GM19452 (cell line): ENCODE measurements at regions not wholly inside any gene's neighbourhood (a gene's known extent, or its start where the extent isn't known, plus 50 kb on each side); places are given as distances from the start of the nearest gene placed in this dataset.

Experiments
- ATAC-seq: cut with Tn5 transposase; IDR thresholded peaks from one replicate; pipeline ENCODE4 v1.9.1; 2021; ENCODE audit not compliant: unreplicated experiment

DNA sequence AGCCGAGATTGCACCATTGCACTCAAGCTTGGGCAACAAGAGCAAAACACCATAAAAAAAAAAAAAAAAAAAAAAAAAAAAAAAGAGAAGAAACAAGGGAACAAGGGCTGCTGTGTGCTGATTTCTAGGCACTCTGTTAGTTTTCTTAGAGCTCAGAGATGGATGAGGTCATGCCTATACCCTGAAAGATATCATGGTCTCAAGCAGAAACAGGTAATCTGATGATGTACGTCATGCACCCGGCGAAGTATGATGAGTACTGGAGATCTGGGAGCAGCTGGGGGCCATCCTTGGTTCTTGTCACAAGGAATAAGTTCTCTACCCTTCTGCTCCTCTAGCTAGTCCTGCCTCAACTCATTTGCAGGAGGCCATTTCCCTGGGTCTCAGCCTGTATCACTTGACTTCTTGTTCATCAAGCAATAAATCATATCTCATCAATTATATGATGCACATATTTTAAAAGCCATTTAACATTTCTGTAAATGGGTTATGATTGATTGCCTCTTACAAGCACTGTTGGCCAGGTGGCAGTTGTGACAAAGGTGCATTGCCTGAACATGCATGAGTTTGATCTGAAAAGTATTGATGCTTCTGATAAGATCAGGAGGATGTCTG is 517.2 kb downstream of the DHX35 start:
- no peak for ATAC-seq

- no peak for ATAC-seq
These were observed 512.7 kb downstream of the DHX35 start for GRCh38 chr20:39474879-39475278.

- ATAC-seq = no peak
These were observed 511.4 kb downstream of the DHX35 start for GRCh38 chr20:39473536-39473935.

- no peak for ATAC-seq
These were observed 506.6 kb downstream of the DHX35 start for GRCh38 chr20:39468703-39469102.

DNA sequence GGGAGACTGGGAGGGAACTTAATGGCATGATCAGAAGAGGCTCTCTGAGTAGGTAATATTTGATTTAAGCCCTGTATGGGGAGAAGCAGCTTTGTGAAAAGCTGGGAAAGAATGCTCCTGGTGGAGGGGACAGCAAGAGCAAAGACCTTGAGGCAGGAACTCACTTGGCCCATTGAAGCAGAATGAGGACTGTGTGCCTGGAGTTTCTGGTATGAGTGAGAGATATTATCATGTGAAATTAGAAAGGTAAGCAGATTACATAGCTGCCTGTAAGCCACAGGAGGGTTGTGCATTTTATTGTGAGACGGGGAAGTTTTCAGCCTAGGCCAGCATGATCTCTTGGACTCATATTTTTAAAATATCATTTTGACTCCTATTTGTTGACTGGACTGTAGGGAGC is 502.1 kb downstream of the DHX35 start:
- ATAC-seq = no peak

GRCh38 chr20:39462416-39462945 is 500.3 kb downstream of the DHX35 start:
- no peak for ATAC-seq

DNA sequence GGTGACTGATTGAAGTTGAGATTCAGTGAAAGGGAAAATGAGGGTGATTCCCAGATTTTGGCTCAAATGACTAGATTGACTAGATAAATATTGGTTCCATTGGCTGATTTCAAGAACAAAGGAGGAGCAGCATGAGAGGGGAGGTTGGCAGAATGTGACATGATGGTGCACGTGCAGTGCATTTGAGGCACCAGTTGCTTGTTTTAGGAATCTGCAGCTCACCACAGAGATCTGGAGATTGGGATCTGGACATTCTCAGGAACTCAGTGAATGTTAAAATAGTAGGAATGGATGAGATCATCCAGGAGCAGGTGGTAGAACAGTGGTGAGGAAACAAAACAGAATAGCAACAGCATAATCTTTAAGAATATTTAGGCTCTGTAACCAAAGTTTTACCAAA is 496.3 kb downstream of the DHX35 start:
- ATAC-seq = no peak

GRCh38 chr20:39453890-39454289 is 491.7 kb downstream of the DHX35 start:
- ATAC-seq = no peak

DNA sequence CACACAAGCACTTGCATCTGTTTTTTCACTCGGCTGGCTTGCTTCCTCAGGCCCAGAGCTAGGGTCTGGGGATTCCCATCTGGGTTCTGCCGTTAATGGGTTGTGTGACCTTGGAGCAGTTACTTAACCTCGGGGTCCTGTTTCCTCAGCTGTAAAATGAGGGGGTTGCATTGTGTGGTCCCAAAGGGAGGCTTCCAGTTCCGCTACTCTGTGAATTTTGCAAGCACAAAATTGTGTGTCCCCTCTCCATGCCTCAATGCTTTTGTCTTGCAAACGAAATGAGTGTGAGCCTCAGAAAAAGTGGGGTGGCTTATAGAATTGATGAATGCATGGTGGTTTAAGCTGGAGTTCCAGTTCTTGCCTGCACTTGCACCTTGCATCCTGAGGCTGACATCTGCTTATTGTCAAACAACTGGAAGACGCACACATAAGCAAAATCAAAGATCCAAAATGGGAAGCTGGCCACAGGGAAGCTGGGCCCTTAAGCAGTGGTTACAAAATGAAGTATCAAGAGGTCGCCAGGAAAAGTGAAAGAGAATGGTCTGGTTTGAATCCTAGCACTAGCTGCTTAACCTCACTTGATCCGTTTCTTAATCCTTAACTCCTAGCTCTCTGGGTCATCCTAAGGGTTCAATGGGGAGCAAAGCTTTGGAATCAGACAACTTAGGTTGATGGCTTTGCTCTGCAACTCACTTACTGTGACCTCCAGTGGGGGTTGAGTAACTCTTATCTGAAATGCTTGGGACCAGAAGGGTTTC is 490.6 kb downstream of the DHX35 start:
- no peak for ATAC-seq

- ATAC-seq = no peak
These were observed 489.2 kb downstream of the DHX35 start for GRCh38 chr20:39451386-39451785.

DNA sequence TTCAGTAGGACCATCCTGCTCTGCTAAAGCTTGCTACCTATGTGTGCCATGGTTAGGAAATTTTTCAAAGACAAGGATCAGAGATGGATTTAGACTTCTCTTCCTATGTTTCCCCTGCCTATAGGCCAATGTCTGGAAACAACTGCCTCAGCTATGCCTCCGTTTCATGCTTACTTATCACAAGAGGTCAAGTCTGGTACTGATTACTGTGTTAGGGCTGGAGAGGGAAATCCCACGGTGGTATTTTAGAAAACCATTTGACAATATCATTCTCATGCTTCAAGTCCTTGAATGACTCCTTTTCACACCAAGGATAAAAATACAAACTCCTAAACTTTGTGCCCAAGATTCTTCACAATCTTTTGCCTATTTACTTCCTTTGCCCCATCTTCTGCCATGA is 484.3 kb downstream of the DHX35 start:
- no peak for ATAC-seq

DNA sequence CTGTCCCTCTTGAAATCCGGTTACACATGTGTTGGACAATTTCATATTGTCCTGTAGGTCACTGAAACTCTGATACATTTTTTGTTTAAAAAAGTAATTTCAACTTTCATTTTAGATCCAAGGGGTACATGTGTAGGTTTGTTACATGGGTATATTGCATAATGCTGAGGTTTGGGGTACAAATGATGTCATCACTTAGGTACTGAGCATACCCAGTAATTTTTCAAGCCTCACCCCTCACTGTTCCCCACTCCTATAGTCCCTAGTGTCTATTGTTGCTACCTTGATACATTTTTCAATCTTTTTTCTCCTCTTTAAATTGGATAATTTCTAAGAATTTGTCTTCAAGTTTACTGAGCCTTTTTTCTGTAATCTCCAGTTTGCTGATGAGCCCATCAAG is 483.0 kb downstream of the DHX35 start:
- ATAC-seq = no peak

GRCh38 chr20:39433466-39433865 is 471.3 kb downstream of the DHX35 start:
- ATAC-seq = no peak

GRCh38 chr20:39431091-39431880 is 469.1 kb downstream of the DHX35 start:
- ATAC-seq = no peak

GRCh38 chr20:39429726-39430125 is 467.6 kb downstream of the DHX35 start:
- no peak for ATAC-seq

GRCh38 chr20:39424962-39425678 is 463.0 kb downstream of the DHX35 start:
- ATAC-seq = no peak

DNA sequence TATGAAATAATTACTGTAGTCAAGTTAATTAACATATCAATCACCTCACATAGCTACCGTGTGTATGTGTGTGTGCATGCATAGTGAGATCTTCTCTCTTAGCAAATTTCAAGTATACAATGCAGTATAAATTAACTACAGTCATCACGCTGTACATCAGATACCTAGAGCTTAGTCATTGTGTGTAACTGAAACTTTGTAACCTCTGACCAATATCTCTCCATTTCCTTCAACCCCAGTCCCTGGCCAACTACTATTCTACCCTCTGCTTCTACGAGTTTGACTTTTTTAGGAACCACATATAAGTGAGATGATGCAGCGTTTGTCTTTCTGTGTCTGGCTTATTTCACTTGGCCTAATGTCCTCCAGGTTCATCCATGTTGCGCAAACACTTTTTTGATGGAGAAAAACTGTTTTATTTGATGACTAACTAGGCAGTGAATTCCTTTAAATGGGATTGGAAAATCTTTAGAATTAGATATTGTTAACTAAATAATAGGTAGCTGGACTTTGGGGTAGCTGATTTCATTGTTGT is 459.5 kb downstream of the DHX35 start:
- ATAC-seq = no peak

DNA sequence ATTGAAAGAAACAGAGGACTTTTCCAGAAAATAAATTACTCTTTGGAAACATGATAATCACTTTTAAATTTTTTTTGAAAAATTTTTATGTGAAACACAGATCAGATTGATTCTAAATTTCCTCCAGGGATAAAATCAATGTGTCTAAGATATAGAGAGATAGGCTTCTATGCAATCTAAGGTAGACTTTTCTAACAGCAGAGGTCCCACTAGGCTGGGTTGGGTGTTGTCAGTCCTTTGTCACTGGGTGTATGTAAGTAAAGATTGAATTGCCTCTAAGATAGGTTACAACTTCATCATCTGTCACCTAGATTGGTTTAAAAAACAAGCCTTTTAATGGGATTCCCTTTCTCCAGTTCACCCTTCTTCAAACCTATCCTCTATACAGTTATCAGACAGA is 449.9 kb downstream of the DHX35 start:
- no peak for ATAC-seq

- no peak for ATAC-seq
These were observed 437.3 kb downstream of the DHX35 start for GRCh38 chr20:39399463-39399862.

GRCh38 chr20:39398656-39399055 is 436.5 kb downstream of the DHX35 start:
- no peak for ATAC-seq

- ATAC-seq = no peak
These were observed 435.5 kb downstream of the DHX35 start for GRCh38 chr20:39397646-39398045.
